Hepatocyte (in vitro differentiated cells): ENCODE measurements at regions not wholly inside any gene's neighbourhood (a gene's known extent, or its start where the extent isn't known, plus 50 kb on each side); places are given as distances from the start of the nearest gene placed in this dataset.

Experiments used
- DNase-seq: peaks from one replicate; pipeline ENCODE4 v3.0.0-alpha.2; 2016; ENCODE audit warnings: low spot score
- H2AFZ ChIP-seq: fragments of 200-600 bp; sonication (generic); 2 replicates; pipeline ENCODE4 v1.6.0; 2016; ENCODE audit warnings: antibody characterized with exemption, mild to moderate bottlenecking
- H3K27ac ChIP-seq: fragments of 200-600 bp; sonication (generic); 2 replicates; pipeline ENCODE4 v1.5.1; 2016; ENCODE audit warnings: mild to moderate bottlenecking
- H3K27me3 ChIP-seq: fragments of 200-600 bp; sonication (generic); 2 replicates; pipeline ENCODE4 v1.6.1; 2016
- H3K36me3 ChIP-seq: fragments of 200-600 bp; sonication (generic); replicated peaks from 2 replicates; pipeline ENCODE4 v1.5.1; 2016; ENCODE audit warnings: low read depth; ENCODE audit not compliant: insufficient read depth
- H3K4me1 ChIP-seq: fragments of 200-600 bp; sonication (generic); 2 replicates; pipeline ENCODE4 v1.5.1; 2016; ENCODE audit warnings: mild to moderate bottlenecking, moderate library complexity; ENCODE audit not compliant: insufficient read depth
- H3K4me2 ChIP-seq: fragments of 200-600 bp; sonication (generic); 2 replicates; pipeline ENCODE4 v1.6.0; 2016
- H3K4me3 ChIP-seq: fragments of 200-600 bp; sonication (generic); 2 replicates; pipeline ENCODE4 v1.5.1; 2016; ENCODE audit warnings: mild to moderate bottlenecking
- H3K79me2 ChIP-seq: fragments of 200-600 bp; sonication (generic); 2 replicates; pipeline ENCODE4 v1.6.0; 2017; ENCODE audit warnings: mild to moderate bottlenecking
- H3K9me2 ChIP-seq: fragments of 200-600 bp; sonication (generic); replicated peaks from 2 replicates; pipeline ENCODE4 v1.6.0; 2017; ENCODE audit warnings: mild to moderate bottlenecking; ENCODE audit not compliant: insufficient read depth
- H3K9me3 ChIP-seq: fragments of 200-600 bp; sonication (generic); 2 replicates; pipeline ENCODE4 v1.5.1; 2016; ENCODE audit warnings: low read depth, mild to moderate bottlenecking
- H4K20me1 ChIP-seq: fragments of 200-600 bp; sonication (generic); 2 replicates; pipeline ENCODE4 v1.6.0; 2016; ENCODE audit warnings: mild to moderate bottlenecking; ENCODE audit not compliant: insufficient read depth, poor library complexity, severe bottlenecking
- CTCF ChIP-seq: fragments of 200-600 bp; sonication (generic); IDR thresholded peaks from 2 replicates; pipeline ENCODE4 v1.5.1; 2016; ENCODE audit warnings: antibody characterized with exemption, mild to moderate bottlenecking; ENCODE audit not compliant: poor library complexity
- EZH2 ChIP-seq: fragments of 200-600 bp; sonication (generic); IDR thresholded peaks from 2 replicates; pipeline ENCODE4 v1.6.1; 2016; ENCODE audit warnings: antibody characterized with exemption, mild to moderate bottlenecking, borderline replicate concordance
- EZH2phosphoT487 ChIP-seq: fragments of 200-600 bp; sonication (generic); IDR thresholded peaks from one replicate; pipeline ENCODE4 v1.6.1; 2018; ENCODE audit warnings: antibody characterized with exemption, mild to moderate bottlenecking, low read depth, moderate library complexity; ENCODE audit not compliant: unreplicated experiment, severe bottlenecking
- WGBS: methylation state at CpG from one replicate; pipeline ENCODE4 v1.1.6; 2016; ENCODE audit warnings: low lambda C conversion rate; ENCODE audit errors: missing lambda C conversion rate; 5-methylcytosine and 5-hydroxymethylcytosine counted together

- Histone ChIP-seq H3K27me3 (no peaks in the 10 kb centered on the region), H3K9me2 (no peaks in the 10 kb centered on the region), H3K4me3 (no peak overlapping the region), H3K4me2 (no peak overlapping the region), H3K4me1 (no peaks in the 10 kb centered on the region), H4K20me1 (no peaks in the 10 kb centered on the region), H3K27ac (no peak overlapping the region), H3K36me3 (no peaks in the 10 kb centered on the region), H2AFZ (no peak overlapping the region), H3K9me3 (no peaks in the 10 kb centered on the region), H3K79me2 (no peaks in the 10 kb centered on the region)
- WGBS, result 91% methylated on average over 7 of the region's 7 CpGs
- no peak for DNase-seq
- TF ChIP-seq EZH2phosphoT487 (no peak), CTCF (no peak), EZH2 (no peak)
These were observed 990.1 kb upstream of the C9orf72 start for GRCh38 chr9:28563291-28563934.

GRCh38 chr9:28583832-28584231 is 1010.6 kb upstream of the C9orf72 start:
- no peak overlapping the region for H3K4me2 ChIP-seq
- no peak for TF ChIP-seq CTCF
- TF ChIP-seq EZH2, result no peak
- TF ChIP-seq EZH2phosphoT487, result no peak
- H4K20me1 ChIP-seq, result no peaks in the 10 kb centered on the region
- H2AFZ ChIP-seq, result no peak overlapping the region
- no peak for DNase-seq
- 94% methylated on average over 1 of the region's 1 CpG for WGBS
- no peaks in the 10 kb centered on the region for H3K36me3 ChIP-seq
- H3K27me3 ChIP-seq, result no peaks in the 10 kb centered on the region
- no peaks in the 10 kb centered on the region for H3K9me2 ChIP-seq
- no peak overlapping the region for H3K27ac ChIP-seq
- no peak overlapping the region for H3K4me3 ChIP-seq
- no peaks in the 10 kb centered on the region for H3K4me1 ChIP-seq
- H3K9me3 ChIP-seq, result no peaks in the 10 kb centered on the region
- H3K79me2 ChIP-seq, result no peaks in the 10 kb centered on the region

- DNase-seq, result no peak
- Histone ChIP-seq H3K4me1 (no peaks in the 10 kb centered on the region), H3K27me3 (no peaks in the 10 kb centered on the region), H3K9me2 (no peaks in the 10 kb centered on the region), H2AFZ (no peak overlapping the region), H3K9me3 (no peaks in the 10 kb centered on the region), H3K79me2 (no peaks in the 10 kb centered on the region), H4K20me1 (no peaks in the 10 kb centered on the region), H3K4me3 (no peak overlapping the region), H3K4me2 (no peak overlapping the region), H3K27ac (no peak overlapping the region), H3K36me3 (no peaks in the 10 kb centered on the region)
- WGBS, result 70% methylated on average over 2 of the region's 2 CpGs
- no peak for TF ChIP-seq CTCF
- TF ChIP-seq EZH2, result no peak
- no peak for TF ChIP-seq EZH2phosphoT487
These were observed 1011.3 kb upstream of the C9orf72 start for GRCh38 chr9:28584542-28584941.

- no peaks in the 10 kb centered on the region for H3K79me2 ChIP-seq
- no peak overlapping the region for H3K4me2 ChIP-seq
- TF ChIP-seq EZH2, result no peak
- H3K36me3 ChIP-seq, result no peaks in the 10 kb centered on the region
- DNase-seq, result no peak
- 96% methylated on average over 1 of the region's 1 CpG for WGBS
- H4K20me1 ChIP-seq, result no peaks in the 10 kb centered on the region
- H3K9me3 ChIP-seq, result no peaks in the 10 kb centered on the region
- H3K27me3 ChIP-seq, result no peaks in the 10 kb centered on the region
- H2AFZ ChIP-seq, result no peak overlapping the region
- no peaks in the 10 kb centered on the region for H3K9me2 ChIP-seq
- H3K27ac ChIP-seq, result no peak overlapping the region
- H3K4me1 ChIP-seq, result no peaks in the 10 kb centered on the region
- H3K4me3 ChIP-seq, result no peak overlapping the region
These were observed 1013.8 kb upstream of the C9orf72 start for GRCh38 chr9:28587052-28587451.
